ENCODE measurements at regions not wholly inside any gene's neighbourhood (a gene's known extent, or its start where the extent isn't known, plus 50 kb on each side); places are given as distances from the start of the nearest gene placed in this dataset.

DNA sequence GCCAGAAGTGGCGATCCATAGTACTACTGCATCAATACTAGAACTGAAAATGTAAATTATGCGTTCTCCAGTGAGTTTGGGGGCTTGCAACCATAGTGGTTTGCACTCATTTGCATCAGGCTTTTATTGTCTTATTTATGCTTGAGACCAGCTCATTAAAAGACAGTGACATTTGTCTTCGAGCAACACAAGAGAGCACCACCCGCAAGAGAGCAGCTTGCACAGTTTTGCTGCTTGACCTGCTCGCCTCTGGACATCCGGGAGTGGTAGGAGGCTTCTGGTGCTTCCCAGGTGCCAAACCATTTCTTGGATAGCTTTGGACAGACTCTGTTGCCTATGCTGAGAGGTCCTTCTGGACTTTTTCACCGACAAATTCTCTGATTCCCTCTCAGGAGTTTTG, 294.6 kb downstream of the MEX3B start:
- no peaks in the 10 kb centered on the region for H3K79me2 ChIP-seq (ENCODE audit: low read length)
- no peaks in the 10 kb centered on the region for H3K36me3 ChIP-seq (replicated peaks; ENCODE audit: insufficient read depth, low read length)
- H2AFZ ChIP-seq (ENCODE audit: low read length): no peak overlapping the region
- no peaks in the 10 kb centered on the region for H4K20me1 ChIP-seq (ENCODE audit: insufficient read depth, low read length)
- H3K4me1 ChIP-seq (ENCODE audit: low read length): peaks cover 15% of the 10 kb centered on the region
- no peaks in the 10 kb centered on the region for H3K27me3 ChIP-seq (replicated peaks; ENCODE audit: insufficient read depth, low read length)
- TF ChIP-seq, protein P1, sequence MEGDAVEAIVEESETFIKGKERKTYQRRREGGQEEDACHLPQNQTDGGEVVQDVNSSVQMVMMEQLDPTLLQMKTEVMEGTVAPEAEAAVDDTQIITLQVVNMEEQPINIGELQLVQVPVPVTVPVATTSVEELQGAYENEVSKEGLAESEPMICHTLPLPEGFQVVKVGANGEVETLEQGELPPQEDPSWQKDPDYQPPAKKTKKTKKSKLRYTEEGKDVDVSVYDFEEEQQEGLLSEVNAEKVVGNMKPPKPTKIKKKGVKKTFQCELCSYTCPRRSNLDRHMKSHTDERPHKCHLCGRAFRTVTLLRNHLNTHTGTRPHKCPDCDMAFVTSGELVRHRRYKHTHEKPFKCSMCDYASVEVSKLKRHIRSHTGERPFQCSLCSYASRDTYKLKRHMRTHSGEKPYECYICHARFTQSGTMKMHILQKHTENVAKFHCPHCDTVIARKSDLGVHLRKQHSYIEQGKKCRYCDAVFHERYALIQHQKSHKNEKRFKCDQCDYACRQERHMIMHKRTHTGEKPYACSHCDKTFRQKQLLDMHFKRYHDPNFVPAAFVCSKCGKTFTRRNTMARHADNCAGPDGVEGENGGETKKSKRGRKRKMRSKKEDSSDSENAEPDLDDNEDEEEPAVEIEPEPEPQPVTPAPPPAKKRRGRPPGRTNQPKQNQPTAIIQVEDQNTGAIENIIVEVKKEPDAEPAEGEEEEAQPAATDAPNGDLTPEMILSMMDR (IDR thresholded peaks at IDR 0.05; ENCODE audit: low read length): no peak
- TF ChIP-seq EZH2phosphoT487 (IDR thresholded peaks at IDR 0.05; ENCODE audit: low read length): no peak
- H3K4me2 ChIP-seq (ENCODE audit: low read depth, low read length): no peak overlapping the region
- H3F3A ChIP-seq (ENCODE audit: insufficient read depth, low read length): no peaks in the 10 kb centered on the region
- no peak for DNase-seq
- H3K27ac ChIP-seq (ENCODE audit: low read length): no peak overlapping the region
- H3K4me3 ChIP-seq (ENCODE audit: low read length): no peak overlapping the region
- no peaks in the 10 kb centered on the region for H3K9me2 ChIP-seq (replicated peaks; ENCODE audit: insufficient read depth, low read length)
- no peak overlapping the region for H3K9ac ChIP-seq (ENCODE audit: low read length)
- H3K9me3 ChIP-seq (replicated peaks; ENCODE audit: insufficient read depth, low read length): no peaks in the 10 kb centered on the region

DNA sequence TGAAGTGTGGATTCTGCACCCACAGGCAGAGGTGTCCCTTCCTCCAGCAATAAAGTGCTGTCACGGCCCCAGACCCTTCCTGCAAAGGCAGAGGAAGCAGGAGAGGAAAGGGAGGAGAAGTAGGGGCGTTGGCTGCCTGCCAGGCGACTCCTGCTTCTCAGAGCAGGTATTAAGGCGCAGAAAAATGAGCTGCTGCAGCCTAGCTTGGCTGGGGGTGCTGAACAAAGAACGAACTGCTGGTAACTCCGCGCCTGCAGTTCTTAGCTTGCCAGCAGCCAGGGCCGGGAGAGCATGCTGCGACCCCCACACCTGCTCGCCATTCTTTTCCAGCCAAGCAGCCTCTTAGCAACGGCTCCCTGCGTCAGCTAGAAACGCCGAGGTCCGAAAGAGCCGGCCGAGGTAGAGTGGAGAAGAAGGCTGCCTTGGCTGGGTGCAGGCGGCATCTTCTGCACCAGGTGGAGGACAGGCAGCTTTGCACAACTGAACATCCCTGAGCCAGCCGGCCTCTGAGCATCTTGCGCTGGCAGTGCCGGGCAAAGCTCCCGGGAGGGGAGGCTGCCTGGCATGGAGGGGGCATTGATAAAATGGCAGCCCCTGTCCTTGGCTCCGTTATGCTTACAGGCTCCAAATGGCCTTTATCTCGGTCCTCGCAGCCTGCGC, 296.0 kb downstream of the MEX3B start:
- TF ChIP-seq EZH2 (optimal IDR thresholded peaks at IDR 0.05; ENCODE audit: low read depth, low read length): no peak
- TF ChIP-seq EZH2phosphoT487 (IDR thresholded peaks at IDR 0.05; ENCODE audit: low read length): no peak
- TF ChIP-seq, protein P1 (IDR thresholded peaks at IDR 0.05; ENCODE audit: low read length): no peak
- Histone ChIP-seq H4K20me1 (ENCODE audit: insufficient read depth, low read length) (no peaks in the 10 kb centered on the region), H3K4me3 (ENCODE audit: low read length) (no peak overlapping the region), H3K27ac (ENCODE audit: low read length) (no peak overlapping the region), H3K27me3 (replicated peaks; ENCODE audit: insufficient read depth, low read length) (no peaks in the 10 kb centered on the region), H3K9ac (ENCODE audit: low read length) (no peak overlapping the region), H3K9me2 (replicated peaks; ENCODE audit: insufficient read depth, low read length) (no peaks in the 10 kb centered on the region), H3K36me3 (replicated peaks; ENCODE audit: insufficient read depth, low read length) (no peaks in the 10 kb centered on the region), H3K4me2 (ENCODE audit: low read depth, low read length) (no peak overlapping the region), H3K9me3 (replicated peaks; ENCODE audit: insufficient read depth, low read length) (no peaks in the 10 kb centered on the region), H3K4me1 (ENCODE audit: low read length) (peaks cover 15% of the 10 kb centered on the region), H3K79me2 (ENCODE audit: low read length) (no peaks in the 10 kb centered on the region), H2AFZ (ENCODE audit: low read length) (no peak overlapping the region), H3F3A (ENCODE audit: insufficient read depth, low read length) (no peaks in the 10 kb centered on the region)
- no peak for DNase-seq

DNA sequence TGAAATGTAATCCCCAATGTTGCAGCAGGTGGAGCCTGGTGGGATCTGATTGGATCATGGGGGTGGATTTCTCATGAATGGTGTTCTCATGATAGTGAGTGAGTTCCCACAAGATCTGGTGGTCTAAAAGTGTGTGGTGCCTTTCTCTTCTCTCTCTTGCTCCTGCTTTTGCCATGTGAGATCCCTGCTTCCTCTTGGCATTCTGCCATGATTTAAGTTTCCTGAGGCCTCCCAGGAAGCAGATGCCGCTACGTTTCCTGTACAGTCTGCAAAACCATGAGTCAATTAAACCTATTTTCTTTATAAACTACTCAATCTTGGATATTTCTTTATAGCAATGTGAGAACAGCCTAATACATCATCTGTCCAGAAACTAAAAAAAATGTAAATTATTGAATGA, 298.3 kb downstream of the MEX3B start:
- Histone ChIP-seq H3K79me2 (ENCODE audit: low read length) (no peaks in the 10 kb centered on the region), H3F3A (ENCODE audit: insufficient read depth, low read length) (no peaks in the 10 kb centered on the region), H3K27ac (ENCODE audit: low read length) (no peak overlapping the region), H4K20me1 (ENCODE audit: insufficient read depth, low read length) (no peaks in the 10 kb centered on the region), H3K36me3 (replicated peaks; ENCODE audit: insufficient read depth, low read length) (no peaks in the 10 kb centered on the region), H3K9ac (ENCODE audit: low read length) (no peak overlapping the region), H3K9me3 (replicated peaks; ENCODE audit: insufficient read depth, low read length) (no peaks in the 10 kb centered on the region), H2AFZ (ENCODE audit: low read length) (no peak overlapping the region), H3K4me1 (ENCODE audit: low read length) (peaks cover 5% of the 10 kb centered on the region; the same call in 1 of the 2 replicates), H3K27me3 (replicated peaks; ENCODE audit: insufficient read depth, low read length) (no peaks in the 10 kb centered on the region), H3K4me2 (ENCODE audit: low read depth, low read length) (no peak overlapping the region), H3K4me3 (ENCODE audit: low read length) (no peak overlapping the region), H3K9me2 (replicated peaks; ENCODE audit: insufficient read depth, low read length) (no peaks in the 10 kb centered on the region)
- no peak for DNase-seq
- TF ChIP-seq, protein P1 (IDR thresholded peaks at IDR 0.05; ENCODE audit: low read length): no peak
- TF ChIP-seq EZH2phosphoT487 (IDR thresholded peaks at IDR 0.05; ENCODE audit: low read length) (no peak), EZH2 (optimal IDR thresholded peaks at IDR 0.05; ENCODE audit: low read depth, low read length) (no peak)

Measured in MM.1S (cell line).